ENCODE measurements at regions not wholly inside any gene's neighbourhood (a gene's known extent, or its start where the extent isn't known, plus 50 kb on each side); places are given as distances from the start of the nearest gene placed in this dataset.

- no peak overlapping the region for H2BK20ac ChIP-seq (ENCODE audit: low read depth, low read length)
- no peak overlapping the region for H4K5ac ChIP-seq (ENCODE audit: low read depth, low read length)
- no peak overlapping the region for H3K9ac ChIP-seq (ENCODE audit: low read depth, low read length)
- no peak overlapping the region for H2BK5ac ChIP-seq (ENCODE audit: low read depth, low read length, poor library complexity, severe bottlenecking)
- H2AK5ac ChIP-seq (ENCODE audit: low read depth, low read length) = no peak overlapping the region
- dilution Hi-C loops (cut with HindIII; ENCODE audit: low sequenced_read_pairs, unreplicated experiment) (no loop called here), intact Hi-C loops (cut with micrococcal nuclease) (no loop called here), in situ Hi-C loops (cut with MboI; ENCODE audit: low sequenced_read_pairs) (no loop called here)
- H2AFZ ChIP-seq (replicated peaks; ENCODE audit: low read length, poor library complexity) = no peak overlapping the region
- TF ChIP-seq MAFK (IDR thresholded peaks at IDR 0.05; ENCODE audit: low read depth, low read length) (no peak), RFX5 (IDR thresholded peaks at IDR 0.05; ENCODE audit: low read depth, low read length) (no peak), NFE2L2 (IDR thresholded peaks at IDR 0.05; ENCODE audit: low read depth, low read length) (no peak), MXI1 (IDR thresholded peaks at IDR 0.05; ENCODE audit: borderline replicate concordance, low read depth, low read length) (no peak), CEBPB (IDR thresholded peaks at IDR 0.05; ENCODE audit: low read depth, low read length) (no peak), POLR2A (IDR thresholded peaks at IDR 0.05; ENCODE audit: low read depth, low read length) (no peak), RCOR1 (IDR thresholded peaks at IDR 0.05; ENCODE audit: insufficient replicate concordance, low read length) (no peak), BHLHE40 (IDR thresholded peaks at IDR 0.05; ENCODE audit: low read depth, low read length) (no peak), CHD1 (IDR thresholded peaks at IDR 0.05; ENCODE audit: low read depth, low read length) (no peak)
- TF ChIP-seq, protein P1, sequence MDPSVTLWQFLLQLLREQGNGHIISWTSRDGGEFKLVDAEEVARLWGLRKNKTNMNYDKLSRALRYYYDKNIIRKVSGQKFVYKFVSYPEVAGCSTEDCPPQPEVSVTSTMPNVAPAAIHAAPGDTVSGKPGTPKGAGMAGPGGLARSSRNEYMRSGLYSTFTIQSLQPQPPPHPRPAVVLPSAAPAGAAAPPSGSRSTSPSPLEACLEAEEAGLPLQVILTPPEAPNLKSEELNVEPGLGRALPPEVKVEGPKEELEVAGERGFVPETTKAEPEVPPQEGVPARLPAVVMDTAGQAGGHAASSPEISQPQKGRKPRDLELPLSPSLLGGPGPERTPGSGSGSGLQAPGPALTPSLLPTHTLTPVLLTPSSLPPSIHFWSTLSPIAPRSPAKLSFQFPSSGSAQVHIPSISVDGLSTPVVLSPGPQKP (IDR thresholded peaks at IDR 0.05; ENCODE audit: borderline replicate concordance, low read depth, low read length) = no peak
- no peaks in the 10 kb centered on the region for H3K36me3 ChIP-seq (ENCODE audit: control insufficient read depth, insufficient read depth, low read length)
- no peaks in the 10 kb centered on the region for H3K79me1 ChIP-seq (ENCODE audit: low read depth in 1 of 2, low read length in 2 of 2)
- H3K27me3 ChIP-seq (ENCODE audit: control insufficient read depth, insufficient read depth, low read length) = no peaks in the 10 kb centered on the region
- no peak overlapping the region for H2BK120ac ChIP-seq (ENCODE audit: low read depth, low read length)
- H3K9me1 ChIP-seq (ENCODE audit: insufficient read depth, low read length) = no peaks in the 10 kb centered on the region
- no peaks in the 10 kb centered on the region for H3K4me1 ChIP-seq (ENCODE audit: control insufficient read depth, insufficient read depth, low read length)
- no peak overlapping the region for H3K56ac ChIP-seq (ENCODE audit: extremely low read depth, insufficient read depth, low read length)
- H2AK9ac ChIP-seq (replicated peaks; ENCODE audit: low read depth, low read length, poor library complexity) = no peak overlapping the region
- no peak overlapping the region for H4K91ac ChIP-seq (ENCODE audit: insufficient read depth, low read depth, low read length)
- H3K4ac ChIP-seq (ENCODE audit: low read depth, low read length) = no peak overlapping the region
- H3K4me2 ChIP-seq (ENCODE audit: low read depth, low read length) = no peak overlapping the region
- H2BK15ac ChIP-seq (ENCODE audit: low read depth, low read length) = no peak overlapping the region
- DNase-seq = no peak
- H3K4me3 ChIP-seq (ENCODE audit: insufficient read depth, low read depth, low read length) = no peak overlapping the region
- H3K9me3 ChIP-seq (ENCODE audit: control insufficient read depth, insufficient read depth, low read length) = peaks cover 25% of the 10 kb centered on the region
- H3K27ac ChIP-seq (ENCODE audit: insufficient read depth, low read length) = no peak overlapping the region
- ATAC-seq (ENCODE audit: low read depth) = no peak
- no peak overlapping the region for H3K14ac ChIP-seq (replicated peaks; ENCODE audit: low read depth, low read length)
- ChIA-PET POLR2A (ENCODE audit: unreplicated experiment) (no interaction called here), CTCF (no interaction called here)
- H3K18ac ChIP-seq (ENCODE audit: low read depth, low read length) = no peak overlapping the region
- BruUV-seq (replicated peaks) = no TSS peak
- H3K23ac ChIP-seq (ENCODE audit: low read depth, low read length) = no peak overlapping the region
- 80% methylated on average over 1 of the region's 9 CpGs; no CpG with 5 or more reads in 1 of the 2 experiments for WGBS, 2 experiments (ENCODE audit: extremely low coverage in 2 of 2, insufficient read length in 1 of 2)
- H4K8ac ChIP-seq (ENCODE audit: low read depth in 2 of 2, low read length in 2 of 2) = no peak overlapping the region
- no peaks in the 10 kb centered on the region for H4K20me1 ChIP-seq (ENCODE audit: insufficient read depth, low read length)
Measured at GRCh38 chr6:168242111-168242939, 77.3 kb downstream of the DACT2 start.

Measured in IMR-90 (cell line).